ENCODE measurements at regions not wholly inside any gene's neighbourhood (a gene's known extent, or its start where the extent isn't known, plus 50 kb on each side); places are given as distances from the start of the nearest gene placed in this dataset.

DNA sequence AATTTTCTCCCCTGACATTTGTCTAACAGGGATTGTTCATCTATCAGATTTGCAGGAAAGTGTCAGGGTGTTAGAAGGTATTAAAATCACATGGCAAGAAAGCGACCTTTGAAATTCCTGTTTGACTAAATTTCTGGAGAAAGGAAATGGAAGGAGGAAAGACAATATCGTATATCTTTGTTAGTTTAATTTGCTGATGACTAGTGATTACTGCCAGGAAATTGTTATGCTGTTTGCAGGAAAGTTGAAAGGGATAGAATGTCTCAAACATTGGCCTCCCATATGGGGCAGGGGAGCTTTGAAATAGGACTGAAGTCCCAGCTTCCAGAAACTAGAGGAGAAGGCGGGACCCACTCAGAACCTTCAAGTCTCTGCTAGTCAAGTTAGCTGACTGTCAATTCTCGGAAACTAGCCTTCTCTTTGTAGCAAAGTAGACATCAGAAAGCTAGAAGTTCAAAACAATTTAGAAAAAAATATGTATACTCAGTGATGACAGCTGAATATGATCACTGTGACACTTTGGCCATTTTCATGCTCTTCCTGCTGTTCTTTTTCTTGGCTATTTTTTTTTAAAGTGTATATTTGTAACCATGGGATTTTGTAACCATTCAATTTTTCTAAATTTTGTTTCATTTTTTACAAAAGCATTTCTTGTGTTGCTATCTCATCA lies 53.4 kb upstream of the RALGAPA2 start:
- no peaks in the 10 kb centered on the region for H3K9me3 ChIP-seq (replicated peaks)

DNA sequence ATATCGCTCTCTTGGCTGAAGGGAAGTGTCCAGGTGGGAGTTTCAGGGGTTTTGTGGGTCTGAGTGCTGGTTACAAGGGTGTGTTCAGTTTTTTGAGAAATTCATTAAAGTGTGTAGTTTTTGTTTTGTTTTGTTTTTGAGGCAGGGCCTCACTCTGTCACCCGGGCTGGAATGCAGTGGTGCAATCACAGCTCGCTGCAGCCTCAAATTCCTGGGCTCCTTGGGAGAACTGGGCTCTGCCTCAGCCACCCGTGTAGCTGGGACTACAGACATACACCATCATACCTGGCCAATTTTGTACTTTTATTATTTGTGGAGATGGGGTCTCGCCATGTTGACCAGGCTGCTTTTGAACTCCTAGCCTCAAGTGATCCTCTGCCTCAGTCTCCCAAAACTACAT lies 51.2 kb upstream of the RALGAPA2 start:
- Histone ChIP-seq H3K4me1 (replicated peaks) (no peaks in the 10 kb centered on the region), H3K36me3 (no peaks in the 10 kb centered on the region), H3K27me3 (replicated peaks) (no peaks in the 10 kb centered on the region), H3K9me3 (replicated peaks) (no peaks in the 10 kb centered on the region), H3K27ac (no peak overlapping the region), H3K4me3 (no peak overlapping the region)
- DNase-seq (ENCODE audit: low read depth in 1 of 2, low spot score in 2 of 2): no peak

More for the DNA sequence above, 53.4 kb upstream of the RALGAPA2 start:
- Histone ChIP-seq H3K36me3 (no peaks in the 10 kb centered on the region), H3K27me3 (replicated peaks) (no peaks in the 10 kb centered on the region), H3K4me3 (no peak overlapping the region), H3K4me1 (replicated peaks) (no peaks in the 10 kb centered on the region), H3K27ac (no peak overlapping the region)
- DNase-seq (ENCODE audit: low read depth in 1 of 2, low spot score in 2 of 2): no peak

All from SJSA1 (cell line).